Mammary epithelial cell (primary cell): ENCODE measurements at regions not wholly inside any gene's neighbourhood (a gene's known extent, or its start where the extent isn't known, plus 50 kb on each side); places are given as distances from the start of the nearest gene placed in this dataset.

Source experiments
- CTCF ChIP-seq, 2 donors: IDR thresholded peaks in 1 of 2; conservative IDR thresholded peaks in 1 of 2; 2 replicates each; pipeline ENCODE4 v1.5.1; 2011 to 2012; ENCODE audit warnings: inconsistent platforms in 2 of 2, low read length in 2 of 2, mild to moderate bottlenecking in 2 of 2, control low read depth in 1 of 2, low read depth in 1 of 2; ENCODE audit not compliant: insufficient read depth in 1 of 2; ENCODE audit errors: extremely low read depth in 1 of 2
- EZH2 ChIP-seq: IDR thresholded peaks from 2 replicates; pipeline ENCODE4 v1.6.1; 2012; ENCODE audit warnings: low read length, inconsistent platforms, borderline replicate concordance

GRCh38 chr4:85149676-85150075, 183.2 kb upstream of the WDFY3 start:
- TF ChIP-seq CTCF (conservative IDR thresholded peaks at IDR 0.05 in 1 of 2, IDR thresholded peaks at IDR 0.05 in 1 of 2; ENCODE audit: extremely low read depth in 1 of 2, insufficient read depth in 1 of 2, low read depth in 1 of 2, low read length in 2 of 2) (no peak), EZH2 (no peak)
